ENCODE measurements at regions not wholly inside any gene's neighbourhood (a gene's known extent, or its start where the extent isn't known, plus 50 kb on each side); places are given as distances from the start of the nearest gene placed in this dataset.
"Not testable (repeated sequence)": the region's sequence is repeated elsewhere in the genome, so short reads cannot be mapped to it uniquely, and the experiment has no call there.

- H3K9ac ChIP-seq (ENCODE audit: low read depth in 1 of 2, low read length in 2 of 2); H3K4me3 ChIP-seq (ENCODE audit: low read length in 2 of 2); H3K9me3 ChIP-seq (ENCODE audit: control insufficient read depth in 2 of 2, low read length in 2 of 2); H3K4me1 ChIP-seq (ENCODE audit: control insufficient read depth in 2 of 2, insufficient read depth in 2 of 2, low read length in 2 of 2); H3K27ac ChIP-seq (ENCODE audit: low read depth in 2 of 2, low read length in 2 of 2); H3K36me3 ChIP-seq (ENCODE audit: control insufficient read depth in 2 of 2, insufficient read depth in 2 of 2, low read length in 2 of 2); H3K27me3 ChIP-seq (ENCODE audit: control insufficient read depth in 2 of 2, insufficient read depth in 2 of 2, low read length in 2 of 2): not testable (repeated sequence)
These were observed 356.7 kb downstream of the CNTNAP3B start for GRCh38 chr9:41772541-41772940.

GRCh38 chr9:41771693-41772092 lies 357.5 kb downstream of the CNTNAP3B start:
- H3K27ac ChIP-seq (ENCODE audit: low read depth in 2 of 2, low read length in 2 of 2); H3K9ac ChIP-seq (ENCODE audit: low read depth in 1 of 2, low read length in 2 of 2); H3K36me3 ChIP-seq (ENCODE audit: control insufficient read depth in 2 of 2, insufficient read depth in 2 of 2, low read length in 2 of 2); H3K27me3 ChIP-seq (ENCODE audit: control insufficient read depth in 2 of 2, insufficient read depth in 2 of 2, low read length in 2 of 2); H3K4me3 ChIP-seq (ENCODE audit: low read length in 2 of 2); H3K4me1 ChIP-seq (ENCODE audit: control insufficient read depth in 2 of 2, insufficient read depth in 2 of 2, low read length in 2 of 2); H3K9me3 ChIP-seq (ENCODE audit: control insufficient read depth in 2 of 2, low read length in 2 of 2): not testable (repeated sequence)

- H3K4me3 ChIP-seq (ENCODE audit: low read length in 2 of 2); H3K27ac ChIP-seq (ENCODE audit: low read depth in 2 of 2, low read length in 2 of 2); H3K27me3 ChIP-seq (ENCODE audit: control insufficient read depth in 2 of 2, insufficient read depth in 2 of 2, low read length in 2 of 2); H3K9ac ChIP-seq (ENCODE audit: low read depth in 1 of 2, low read length in 2 of 2); H3K4me1 ChIP-seq (ENCODE audit: control insufficient read depth in 2 of 2, insufficient read depth in 2 of 2, low read length in 2 of 2); H3K36me3 ChIP-seq (ENCODE audit: control insufficient read depth in 2 of 2, insufficient read depth in 2 of 2, low read length in 2 of 2); H3K9me3 ChIP-seq (ENCODE audit: control insufficient read depth in 2 of 2, low read length in 2 of 2): not testable (repeated sequence)
These were observed 374.4 kb downstream of the CNTNAP3B start for GRCh38 chr9:41754822-41755221.

DNA sequence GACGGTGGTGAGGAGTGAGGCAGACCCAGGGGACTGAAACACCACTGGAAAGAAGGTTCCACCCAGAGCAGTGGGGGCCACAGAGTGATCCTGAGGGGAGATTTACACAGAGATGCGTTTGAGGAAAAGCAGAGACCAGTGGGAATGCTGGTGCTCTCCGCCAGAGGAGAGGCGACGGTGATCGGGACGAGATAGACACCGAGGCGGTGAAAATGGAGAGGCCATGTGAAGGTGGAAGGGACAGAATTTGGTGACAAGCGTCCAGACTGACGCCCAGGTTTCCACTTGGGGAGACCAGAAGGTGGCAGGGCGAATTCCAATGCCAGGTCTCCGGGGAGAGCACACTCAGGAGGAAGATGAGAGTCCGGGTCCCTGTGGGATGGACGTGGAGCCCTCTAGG lies 374.8 kb downstream of the CNTNAP3B start:
- not testable (repeated sequence) for H3K36me3 ChIP-seq (ENCODE audit: control insufficient read depth in 2 of 2, insufficient read depth in 2 of 2, low read length in 2 of 2); H3K4me1 ChIP-seq (ENCODE audit: control insufficient read depth in 2 of 2, insufficient read depth in 2 of 2, low read length in 2 of 2); H3K4me3 ChIP-seq (ENCODE audit: low read length in 2 of 2); H3K27me3 ChIP-seq (ENCODE audit: control insufficient read depth in 2 of 2, insufficient read depth in 2 of 2, low read length in 2 of 2); H3K9ac ChIP-seq (ENCODE audit: low read depth in 1 of 2, low read length in 2 of 2); H3K9me3 ChIP-seq (ENCODE audit: control insufficient read depth in 2 of 2, low read length in 2 of 2); H3K27ac ChIP-seq (ENCODE audit: low read depth in 2 of 2, low read length in 2 of 2)

GRCh38 chr9:41741897-41742296 lies 387.3 kb downstream of the CNTNAP3B start:
- not testable (repeated sequence) for H3K9me3 ChIP-seq (ENCODE audit: control insufficient read depth in 2 of 2, low read length in 2 of 2); H3K27ac ChIP-seq (ENCODE audit: low read depth in 2 of 2, low read length in 2 of 2); H3K36me3 ChIP-seq (ENCODE audit: control insufficient read depth in 2 of 2, insufficient read depth in 2 of 2, low read length in 2 of 2)

GRCh38 chr9:41741173-41741572 lies 388.1 kb downstream of the CNTNAP3B start:
- H3K4me1 ChIP-seq (ENCODE audit: control insufficient read depth in 2 of 2, insufficient read depth in 2 of 2, low read length in 2 of 2); H3K36me3 ChIP-seq (ENCODE audit: control insufficient read depth in 2 of 2, insufficient read depth in 2 of 2, low read length in 2 of 2); H3K9me3 ChIP-seq (ENCODE audit: control insufficient read depth in 2 of 2, low read length in 2 of 2); H3K4me3 ChIP-seq (ENCODE audit: low read length in 2 of 2); H3K27ac ChIP-seq (ENCODE audit: low read depth in 2 of 2, low read length in 2 of 2); H3K9ac ChIP-seq (ENCODE audit: low read depth in 1 of 2, low read length in 2 of 2); H3K27me3 ChIP-seq (ENCODE audit: control insufficient read depth in 2 of 2, insufficient read depth in 2 of 2, low read length in 2 of 2): not testable (repeated sequence)

More at GRCh38 chr9:41741897-41742296, 387.3 kb downstream of the CNTNAP3B start:
- not testable (repeated sequence) for H3K27me3 ChIP-seq (ENCODE audit: control insufficient read depth in 2 of 2, insufficient read depth in 2 of 2, low read length in 2 of 2); H3K4me3 ChIP-seq (ENCODE audit: low read length in 2 of 2); H3K9ac ChIP-seq (ENCODE audit: low read depth in 1 of 2, low read length in 2 of 2); H3K4me1 ChIP-seq (ENCODE audit: control insufficient read depth in 2 of 2, insufficient read depth in 2 of 2, low read length in 2 of 2)

DNA sequence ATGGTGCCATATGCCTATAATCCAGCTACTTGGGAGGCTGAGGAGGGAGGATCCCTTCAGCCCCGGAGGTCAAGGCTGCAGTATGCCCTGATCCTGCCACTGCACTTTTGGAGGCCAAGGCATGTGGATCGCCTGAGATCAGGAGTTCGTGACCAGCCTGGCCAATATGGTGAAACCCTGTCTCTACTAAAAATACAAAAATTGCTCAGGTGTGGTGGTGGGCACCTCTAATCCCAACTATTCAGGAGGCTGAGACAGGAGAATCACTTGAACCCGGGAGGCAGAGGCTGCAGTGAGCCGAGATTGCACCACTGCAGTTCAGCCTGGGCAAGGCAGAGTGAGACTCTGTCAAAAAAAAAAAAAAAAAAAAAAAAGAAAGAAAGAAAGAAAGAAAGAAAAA lies 390.5 kb downstream of the CNTNAP3B start:
- not testable (repeated sequence) for H3K4me1 ChIP-seq (ENCODE audit: control insufficient read depth in 2 of 2, insufficient read depth in 2 of 2, low read length in 2 of 2); H3K36me3 ChIP-seq (ENCODE audit: control insufficient read depth in 2 of 2, insufficient read depth in 2 of 2, low read length in 2 of 2); H3K27me3 ChIP-seq (ENCODE audit: control insufficient read depth in 2 of 2, insufficient read depth in 2 of 2, low read length in 2 of 2); H3K27ac ChIP-seq (ENCODE audit: low read depth in 2 of 2, low read length in 2 of 2); H3K9me3 ChIP-seq (ENCODE audit: control insufficient read depth in 2 of 2, low read length in 2 of 2); H3K9ac ChIP-seq (ENCODE audit: low read depth in 1 of 2, low read length in 2 of 2); H3K4me3 ChIP-seq (ENCODE audit: low read length in 2 of 2)

GRCh38 chr9:41699190-41699589 lies 430.0 kb downstream of the CNTNAP3B start:
- not testable (repeated sequence) for H3K27me3 ChIP-seq (ENCODE audit: control insufficient read depth in 2 of 2, insufficient read depth in 2 of 2, low read length in 2 of 2); H3K4me1 ChIP-seq (ENCODE audit: control insufficient read depth in 2 of 2, insufficient read depth in 2 of 2, low read length in 2 of 2); H3K9me3 ChIP-seq (ENCODE audit: control insufficient read depth in 2 of 2, low read length in 2 of 2); H3K27ac ChIP-seq (ENCODE audit: low read depth in 2 of 2, low read length in 2 of 2); H3K9ac ChIP-seq (ENCODE audit: low read depth in 1 of 2, low read length in 2 of 2); H3K36me3 ChIP-seq (ENCODE audit: control insufficient read depth in 2 of 2, insufficient read depth in 2 of 2, low read length in 2 of 2); H3K4me3 ChIP-seq (ENCODE audit: low read length in 2 of 2)

DNA sequence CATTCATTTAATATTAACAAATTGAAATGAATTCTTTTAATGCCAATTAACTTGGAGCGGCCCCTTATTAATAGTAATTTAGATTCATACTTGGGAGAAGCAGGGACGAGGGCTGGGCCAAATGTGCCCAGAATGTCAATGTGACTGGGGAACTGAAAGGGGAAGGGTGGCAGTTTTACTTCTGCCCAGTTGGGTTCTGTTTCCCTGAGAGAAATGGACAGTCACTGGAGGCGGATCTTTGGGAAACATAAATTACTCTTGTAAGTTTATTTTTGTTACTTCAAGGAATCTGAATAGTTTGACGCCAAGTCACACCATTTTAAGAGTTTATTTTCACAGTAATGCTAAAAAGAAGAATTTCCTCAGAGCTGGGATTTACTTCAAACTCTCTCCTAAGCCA lies 432.1 kb downstream of the CNTNAP3B start:
- not testable (repeated sequence) for H3K4me1 ChIP-seq (ENCODE audit: control insufficient read depth in 2 of 2, insufficient read depth in 2 of 2, low read length in 2 of 2); H3K27ac ChIP-seq (ENCODE audit: low read depth in 2 of 2, low read length in 2 of 2); H3K9me3 ChIP-seq (ENCODE audit: control insufficient read depth in 2 of 2, low read length in 2 of 2); H3K4me3 ChIP-seq (ENCODE audit: low read length in 2 of 2); H3K36me3 ChIP-seq (ENCODE audit: control insufficient read depth in 2 of 2, insufficient read depth in 2 of 2, low read length in 2 of 2); H3K9ac ChIP-seq (ENCODE audit: low read depth in 1 of 2, low read length in 2 of 2); H3K27me3 ChIP-seq (ENCODE audit: control insufficient read depth in 2 of 2, insufficient read depth in 2 of 2, low read length in 2 of 2)

GRCh38 chr9:41679312-41679711 lies 449.9 kb downstream of the CNTNAP3B start:
- H3K36me3 ChIP-seq (ENCODE audit: control insufficient read depth in 2 of 2, insufficient read depth in 2 of 2, low read length in 2 of 2); H3K9ac ChIP-seq (ENCODE audit: low read depth in 1 of 2, low read length in 2 of 2); H3K4me1 ChIP-seq (ENCODE audit: control insufficient read depth in 2 of 2, insufficient read depth in 2 of 2, low read length in 2 of 2); H3K27me3 ChIP-seq (ENCODE audit: control insufficient read depth in 2 of 2, insufficient read depth in 2 of 2, low read length in 2 of 2); H3K27ac ChIP-seq (ENCODE audit: low read depth in 2 of 2, low read length in 2 of 2); H3K4me3 ChIP-seq (ENCODE audit: low read length in 2 of 2); H3K9me3 ChIP-seq (ENCODE audit: control insufficient read depth in 2 of 2, low read length in 2 of 2): not testable (repeated sequence)

- not testable (repeated sequence) for H3K27ac ChIP-seq (ENCODE audit: low read depth in 2 of 2, low read length in 2 of 2); H3K27me3 ChIP-seq (ENCODE audit: control insufficient read depth in 2 of 2, insufficient read depth in 2 of 2, low read length in 2 of 2); H3K36me3 ChIP-seq (ENCODE audit: control insufficient read depth in 2 of 2, insufficient read depth in 2 of 2, low read length in 2 of 2); H3K9ac ChIP-seq (ENCODE audit: low read depth in 1 of 2, low read length in 2 of 2); H3K4me3 ChIP-seq (ENCODE audit: low read length in 2 of 2); H3K9me3 ChIP-seq (ENCODE audit: control insufficient read depth in 2 of 2, low read length in 2 of 2); H3K4me1 ChIP-seq (ENCODE audit: control insufficient read depth in 2 of 2, insufficient read depth in 2 of 2, low read length in 2 of 2)
These were observed 465.7 kb downstream of the CNTNAP3B start for GRCh38 chr9:41663497-41664036.

Data from mucosa of rectum (tissue), 2 donors.